SK-N-SH (cell line): ENCODE measurements at regions not wholly inside any gene's neighbourhood (a gene's known extent, or its start where the extent isn't known, plus 50 kb on each side); places are given as distances from the start of the nearest gene placed in this dataset.

Experiments
- CTCF ChIA-PET: fragments of 300-600, 350-600 bp; formaldehyde crosslinking; extraction: SDS; loops from one replicate; lab custom pipeline; 2021; lab: Yijun Ruan, JAX
- POLR2A ChIA-PET: fragments of 350-600 bp; sonication (Branson Sonifier 250); formaldehyde crosslinking; extraction: SDS; loops from one replicate; lab custom pipeline; 2020; ENCODE audit warnings: antibody characterized with exemption, inconsistent platforms; lab: Yijun Ruan, JAX
- DNase-seq: peaks from one replicate; pipeline ENCODE4 v3.0.0; 2012
- H2AFZ ChIP-seq: fragments of 200-600 bp; sonication (generic); 2 replicates; pipeline ENCODE4 v1.8.1; 2016; ENCODE audit warnings: antibody characterized with exemption, mild to moderate bottlenecking, low read depth
- H3F3A ChIP-seq: fragments of 200-600 bp; sonication (generic); replicated peaks from 2 replicates; pipeline ENCODE3; 2016; ENCODE audit warnings: antibody characterized with exemption, mild to moderate bottlenecking; ENCODE audit not compliant: insufficient read depth
- H3K27ac ChIP-seq, 2 experiments: fragments of 200-500 bp in 1 of 2; fragments of 200-600 bp in 1 of 2; sonication (Bioruptor generic) in 1 of 2; sonication (generic), shearing (Covaris generic) in 1 of 2; 2 replicates each; pipeline versions ENCODE4 v1.5.1 to v1.6.1; 2014 to 2016; ENCODE audit warnings: low read depth in 2 of 2, inconsistent platforms in 1 of 2, low read length in 1 of 2, mild to moderate bottlenecking in 1 of 2, mixed read lengths in 1 of 2
- H3K27me3 ChIP-seq: fragments of 200-600 bp; sonication (generic), shearing (Covaris generic); 2 replicates; pipeline ENCODE4 v1.6.1; 2016; ENCODE audit warnings: mixed run types; ENCODE audit not compliant: insufficient read depth
- H3K36me3 ChIP-seq, 2 experiments: fragments of 200-500 bp in 1 of 2; fragments of 200-600 bp in 1 of 2; sonication (Bioruptor generic) in 1 of 2; sonication (generic) in 1 of 2; replicated peaks in 1 of 2; 2 replicates each; pipeline versions ENCODE3 to v1.5.1; 2014 to 2016; ENCODE audit warnings: low read length in 1 of 2, mild to moderate bottlenecking in 1 of 2; ENCODE audit not compliant: insufficient read depth in 2 of 2, control insufficient read depth in 1 of 2
- H3K4me1 ChIP-seq, 2 experiments: fragments of 200-500 bp in 1 of 2; fragments of 200-600 bp in 1 of 2; sonication (Bioruptor generic) in 1 of 2; sonication (generic), shearing (Covaris generic) in 1 of 2; 2 replicates each; pipeline versions ENCODE4 v1.5.1 to v1.6.1; 2014 to 2016; ENCODE audit warnings: low read depth in 1 of 2, low read length in 1 of 2, mixed run types in 1 of 2; ENCODE audit not compliant: insufficient read depth in 2 of 2, control insufficient read depth in 1 of 2
- H3K4me2 ChIP-seq: fragments of 200-600 bp; sonication (generic), shearing (Covaris generic); 2 replicates; pipeline ENCODE4 v1.6.1; 2017; ENCODE audit warnings: mixed run types
- H3K4me3 ChIP-seq, 2 experiments: fragments of 200-500 bp in 1 of 2; fragments of 200-600 bp in 1 of 2; sonication (Bioruptor generic) in 1 of 2; sonication (generic), shearing (Covaris generic) in 1 of 2; 2 replicates each; pipeline versions ENCODE4 v1.5.1 to v1.8.1; 2014 to 2016; ENCODE audit warnings: low read depth in 2 of 2, inconsistent platforms in 1 of 2, low read length in 1 of 2, mild to moderate bottlenecking in 1 of 2, mixed read lengths in 1 of 2, moderate library complexity in 1 of 2
- H3K79me2 ChIP-seq: fragments of 200-600 bp; sonication (generic); 2 replicates; pipeline ENCODE4 v1.8.1; 2017; ENCODE audit warnings: mild to moderate bottlenecking; ENCODE audit not compliant: insufficient read depth
- H3K9ac ChIP-seq: fragments of 200-600 bp; sonication (generic); 2 replicates; pipeline ENCODE4 v1.6.1; 2017; ENCODE audit warnings: mixed run types
- H3K9me2 ChIP-seq: fragments of 200-600 bp; sonication (generic); 2 replicates; pipeline ENCODE4 v1.6.1; 2017; ENCODE audit warnings: mixed run types
- H3K9me3 ChIP-seq: fragments of 200-600 bp; sonication (generic); 2 replicates; pipeline ENCODE4 v1.6.1; 2017; ENCODE audit warnings: mixed run types, mild to moderate bottlenecking, moderate library complexity
- H4K20me1 ChIP-seq: fragments of 200-600 bp; sonication (generic); 2 replicates; pipeline ENCODE4 v1.6.1; 2017; ENCODE audit warnings: mild to moderate bottlenecking, mixed run types; ENCODE audit not compliant: insufficient read depth
- CTCF ChIP-seq: fragments of 200-600 bp; sonication (generic); IDR thresholded peaks from 2 replicates; pipeline ENCODE4 v1.6.1; 2017; ENCODE audit warnings: antibody characterized with exemption, mild to moderate bottlenecking, moderate library complexity
- ELF1 ChIP-seq: IDR thresholded peaks from 2 replicates; pipeline ENCODE4 v1.4.0; 2012
- EP300 ChIP-seq, 2 experiments: IDR thresholded peaks; 2 replicates each; pipeline versions ENCODE4 v1.4.0 to v1.6.1; 2012; ENCODE audit warnings: borderline replicate concordance in 1 of 2, low read depth in 1 of 2, low read length in 1 of 2
- EZH2phosphoT487 ChIP-seq: fragments of 200-600 bp; sonication (generic); IDR thresholded peaks from 2 replicates; pipeline ENCODE4 v1.6.1; 2017; ENCODE audit warnings: low read depth, mixed run types, mild to moderate bottlenecking, antibody characterized with exemption, moderate library complexity, borderline replicate concordance
- FOSL2 ChIP-seq: IDR thresholded peaks from 2 replicates; pipeline ENCODE4 v1.4.0; 2012; ENCODE audit warnings: low read depth, mild to moderate bottlenecking, moderate library complexity, borderline replicate concordance
- GABPA ChIP-seq: IDR thresholded peaks from 2 replicates; pipeline ENCODE4 v1.4.0; 2012; ENCODE audit warnings: low read depth, mild to moderate bottlenecking
- GATA2 ChIP-seq: sonication (generic); formaldehyde crosslinking; IDR thresholded peaks from 2 replicates; pipeline ENCODE4 v1.5.0; 2020; ENCODE audit warnings: mild to moderate bottlenecking, missing genetic modification reagents
- JUND ChIP-seq: IDR thresholded peaks from 2 replicates; pipeline ENCODE4 v1.4.0; 2012
- NFIC ChIP-seq: IDR thresholded peaks from 2 replicates; pipeline ENCODE4 v1.4.0; 2012; ENCODE audit warnings: borderline replicate concordance
- NRF1 ChIP-seq: IDR thresholded peaks from 2 replicates; pipeline ENCODE4 v1.6.1; 2012; ENCODE audit warnings: low read depth, mild to moderate bottlenecking, low read length
- RCOR1 ChIP-seq: fragments of 150-350 bp; IDR thresholded peaks from 2 replicates; pipeline ENCODE4 v1.6.1; 2017; ENCODE audit warnings: antibody characterized with exemption, low read length
- RFX5 ChIP-seq: IDR thresholded peaks from 2 replicates; pipeline ENCODE4 v1.6.1; 2012; ENCODE audit warnings: mild to moderate bottlenecking, improper control_type of control experiment, low read length
- RXRA ChIP-seq: IDR thresholded peaks from 2 replicates; pipeline ENCODE4 v1.4.0; 2012; ENCODE audit warnings: low read depth, mild to moderate bottlenecking, borderline replicate concordance
- SIN3A ChIP-seq: IDR thresholded peaks from 2 replicates; pipeline ENCODE4 v1.6.1; 2012; ENCODE audit warnings: low read depth, mild to moderate bottlenecking, low read length, moderate library complexity, borderline replicate concordance
- SMC3 ChIP-seq: IDR thresholded peaks from 2 replicates; pipeline ENCODE4 v1.6.1; 2012; ENCODE audit warnings: low read depth, low read length, improper control_type of control experiment
- TAF1 ChIP-seq: IDR thresholded peaks from 2 replicates; pipeline ENCODE4 v1.6.1; 2012; ENCODE audit warnings: low read depth, mild to moderate bottlenecking, low read length, moderate library complexity, borderline replicate concordance
- TEAD4 ChIP-seq: IDR thresholded peaks from 2 replicates; pipeline ENCODE4 v1.4.0; 2012; ENCODE audit warnings: mild to moderate bottlenecking, borderline replicate concordance; ENCODE audit not compliant: insufficient read depth
- USF1 ChIP-seq: IDR thresholded peaks from 2 replicates; pipeline ENCODE4 v1.4.0; 2012; ENCODE audit warnings: low read depth, borderline replicate concordance
- WGBS: methylation state at CpG from one replicate; pipeline ENCODE4 v1.1.6; 2017; ENCODE audit warnings: low lambda C conversion rate; 5-methylcytosine and 5-hydroxymethylcytosine counted together
- TF ChIP-seq, protein P1 (sequence below): IDR thresholded peaks from 2 replicates; pipeline ENCODE4 v1.4.0; 2012; ENCODE audit warnings: low read depth
- TF ChIP-seq, protein P2 (sequence below): IDR thresholded peaks from 2 replicates; pipeline ENCODE4; 2012

DNA sequence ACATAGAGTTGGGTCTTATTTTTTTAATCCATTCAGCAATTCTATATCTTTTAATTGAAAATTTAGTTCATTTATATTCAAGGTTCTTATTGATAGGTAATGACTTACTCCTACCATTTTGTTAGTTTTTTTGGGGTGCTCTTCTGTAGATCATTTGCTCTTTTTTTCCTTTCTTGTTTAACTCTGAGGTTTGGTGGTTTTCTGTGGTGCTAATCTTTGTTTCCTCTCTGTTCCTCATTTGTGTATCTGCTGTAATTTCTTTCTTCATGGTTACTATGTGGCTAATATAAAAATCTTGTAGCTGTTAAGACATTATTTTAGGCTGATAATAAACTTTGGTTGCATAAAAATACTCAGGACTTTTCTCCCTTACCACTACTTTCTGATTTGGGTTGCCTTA is 181.6 kb upstream of the DMRTA1 start (continued):
- TF ChIP-seq RXRA: no peak
- TF ChIP-seq TAF1: no peak
- no peak for TF ChIP-seq GATA2
- TF ChIP-seq ELF1: no peak
- TF ChIP-seq USF1: no peak
- TF ChIP-seq TEAD4: no peak
- TF ChIP-seq RCOR1: no peak
- no peak for TF ChIP-seq RFX5

DNA sequence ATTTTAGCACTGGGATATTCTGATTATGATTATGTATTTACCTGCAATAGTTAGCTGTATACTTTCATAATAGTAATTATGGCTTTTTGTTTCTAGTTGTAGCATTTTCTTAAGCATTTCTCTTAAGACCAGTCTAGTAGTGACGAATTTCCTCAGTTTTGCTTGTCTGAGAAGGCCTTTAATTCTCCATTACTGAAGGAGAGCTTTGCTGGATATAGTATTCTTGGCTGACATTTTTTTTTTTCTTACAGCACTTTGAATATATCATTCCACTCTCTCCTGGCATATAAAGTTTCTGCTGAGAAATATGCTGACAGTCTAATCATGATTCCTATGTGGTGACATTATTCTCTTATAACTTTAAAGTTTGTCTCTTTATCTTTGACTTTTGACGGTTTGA is 181.1 kb upstream of the DMRTA1 start:
- H3K9ac ChIP-seq: no peak overlapping the region
- H3F3A ChIP-seq: no peaks in the 10 kb centered on the region
- no peaks in the 10 kb centered on the region for H3K4me1 ChIP-seq
- no peaks in the 10 kb centered on the region for H3K36me3 ChIP-seq
- no peaks in the 10 kb centered on the region; the same call in 1 of the 2 replicates for H3K9me3 ChIP-seq
- no peaks in the 10 kb centered on the region for H3K9me2 ChIP-seq
- H3K27me3 ChIP-seq: no peaks in the 10 kb centered on the region; the same call in 1 of the 2 replicates
- H4K20me1 ChIP-seq: no peaks in the 10 kb centered on the region
- ChIA-PET POLR2A (no interaction called here), CTCF (no interaction called here)
- H2AFZ ChIP-seq: no peak overlapping the region
- no peaks in the 10 kb centered on the region for H3K79me2 ChIP-seq
- TF ChIP-seq, protein P1, sequence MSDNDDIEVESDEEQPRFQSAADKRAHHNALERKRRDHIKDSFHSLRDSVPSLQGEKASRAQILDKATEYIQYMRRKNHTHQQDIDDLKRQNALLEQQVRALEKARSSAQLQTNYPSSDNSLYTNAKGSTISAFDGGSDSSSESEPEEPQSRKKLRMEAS: no peak
- TF ChIP-seq FOSL2: no peak
- no peak for TF ChIP-seq CTCF
- no peak for TF ChIP-seq SIN3A
- TF ChIP-seq GABPA: no peak
- no peak for TF ChIP-seq RFX5
- TF ChIP-seq NRF1: no peak
- TF ChIP-seq EP300 (IDR thresholded peaks at IDR 0.05; ENCODE audit: borderline replicate concordance in 1 of 2, low read depth in 1 of 2, low read length in 1 of 2): no peak
- no peak for TF ChIP-seq TAF1
- TF ChIP-seq SMC3: no peak
- no peak for TF ChIP-seq RCOR1
- TF ChIP-seq JUND: no peak
- no peak for TF ChIP-seq NFIC
- TF ChIP-seq, protein P2, sequence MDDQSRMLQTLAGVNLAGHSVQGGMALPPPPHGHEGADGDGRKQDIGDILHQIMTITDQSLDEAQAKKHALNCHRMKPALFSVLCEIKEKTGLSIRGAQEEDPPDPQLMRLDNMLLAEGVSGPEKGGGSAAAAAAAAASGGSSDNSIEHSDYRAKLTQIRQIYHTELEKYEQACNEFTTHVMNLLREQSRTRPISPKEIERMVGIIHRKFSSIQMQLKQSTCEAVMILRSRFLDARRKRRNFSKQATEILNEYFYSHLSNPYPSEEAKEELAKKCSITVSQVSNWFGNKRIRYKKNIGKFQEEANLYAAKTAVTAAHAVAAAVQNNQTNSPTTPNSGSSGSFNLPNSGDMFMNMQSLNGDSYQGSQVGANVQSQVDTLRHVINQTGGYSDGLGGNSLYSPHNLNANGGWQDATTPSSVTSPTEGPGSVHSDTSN: no peak
- no peak for TF ChIP-seq EZH2phosphoT487
- TF ChIP-seq ELF1: no peak
- H3K4me3 ChIP-seq: no peak overlapping the region
- no peak overlapping the region for H3K4me2 ChIP-seq
- 8% methylated on average over 2 of the region's 2 CpGs for WGBS
- no peak overlapping the region for H3K27ac ChIP-seq
- DNase-seq: no peak
